Stimulated activated naive CD4-positive, alpha-beta T cell treated with Interleukin-2 at 50 U/mL for 16 hours (primary cell): ENCODE measurements at regions not wholly inside any gene's neighbourhood (a gene's known extent, or its start where the extent isn't known, plus 50 kb on each side); places are given as distances from the start of the nearest gene placed in this dataset.

Experiments
- DNase-seq: peaks from one replicate; lab custom pipeline; 2025; lab: John Stamatoyannopoulos, UW

DNA sequence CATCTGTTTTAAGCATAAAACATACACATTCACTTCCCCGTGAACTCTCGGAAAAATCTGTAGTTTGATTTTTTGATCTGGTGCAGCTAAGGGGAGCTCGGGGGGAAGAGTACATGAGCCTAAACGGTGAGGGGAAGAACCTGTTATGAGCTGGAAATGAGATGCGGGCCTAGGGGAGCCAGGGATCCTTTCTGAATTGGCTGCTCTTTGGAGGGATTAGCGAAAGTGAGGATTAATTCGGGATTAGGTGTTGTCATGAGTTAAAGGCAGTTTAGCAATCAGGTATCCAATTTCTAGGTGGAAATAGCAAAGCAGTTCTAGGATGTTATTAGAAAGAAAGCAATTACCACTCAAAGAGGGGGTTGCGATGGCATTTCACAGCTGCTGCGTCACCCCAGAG, 51.1 kb upstream of the ADARB2 start:
- no peak for DNase-seq
